IPS-NIHi7 (cell line): ENCODE measurements at regions not wholly inside any gene's neighbourhood (a gene's known extent, or its start where the extent isn't known, plus 50 kb on each side); places are given as distances from the start of the nearest gene placed in this dataset.

ENCODE experiments used
- DNase-seq: peaks from one replicate; pipeline ENCODE4 v3.0.0; 2012; ENCODE audit warnings: mixed read lengths; ENCODE audit errors: extremely low spot score

DNA sequence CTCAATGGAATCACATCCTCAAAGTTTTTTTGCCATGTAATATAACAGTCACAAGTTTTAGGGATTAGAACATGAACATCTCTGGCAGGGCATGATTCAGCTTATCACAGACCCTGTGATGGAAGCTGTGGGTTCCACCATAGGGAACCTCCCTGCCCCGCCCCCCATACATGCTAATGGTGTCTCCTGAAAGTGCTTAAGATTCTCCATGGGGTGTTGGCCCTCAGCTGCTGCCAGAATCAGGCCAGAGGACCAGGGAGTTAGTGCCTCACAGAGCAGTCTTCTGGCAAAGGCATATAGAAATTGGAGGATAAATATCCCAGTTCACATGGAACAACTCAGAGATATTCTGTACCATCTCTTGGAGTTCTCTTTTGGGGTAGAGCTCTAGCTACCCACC, 119.4 kb downstream of the RAB11FIP2 start:
- DNase-seq: no peak

DNA sequence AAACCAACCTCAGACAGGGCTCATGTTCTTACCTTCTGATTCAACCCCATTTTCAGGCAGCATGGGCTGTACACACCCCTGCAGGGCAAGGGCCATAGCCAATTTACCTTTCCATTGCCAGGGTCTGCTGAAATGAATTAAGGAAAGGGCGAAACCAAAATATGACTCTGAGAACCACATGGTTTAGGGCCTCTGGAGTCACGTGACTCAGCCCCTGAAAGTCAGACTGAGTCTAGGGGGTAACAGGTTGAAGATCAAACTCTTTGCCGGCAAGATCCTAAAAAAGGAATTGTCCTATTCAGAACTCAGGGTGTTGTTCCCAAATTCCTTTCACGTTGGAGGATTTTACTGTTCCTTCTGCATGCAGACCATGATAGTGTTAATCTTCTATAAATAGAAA, 118.9 kb downstream of the RAB11FIP2 start:
- no peak for DNase-seq

DNA sequence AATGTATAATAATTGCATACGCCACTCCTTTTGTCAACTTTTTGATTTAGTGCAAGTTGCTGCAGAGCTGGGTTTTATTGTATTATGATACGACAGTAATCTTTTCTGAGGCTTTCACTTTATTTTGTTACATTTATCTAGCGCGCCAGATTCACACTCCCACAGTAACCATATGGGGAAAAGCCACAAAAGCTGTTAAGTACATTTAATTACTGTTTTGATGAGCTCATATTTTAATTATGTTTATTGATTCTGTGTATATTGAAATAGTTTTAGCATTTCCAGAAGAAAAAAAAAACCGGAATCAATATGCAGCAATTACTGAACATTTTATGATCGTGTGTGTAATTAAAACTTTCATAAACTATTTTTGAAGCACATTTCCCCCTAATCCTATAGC, 118.5 kb downstream of the RAB11FIP2 start:
- no peak for DNase-seq

DNA sequence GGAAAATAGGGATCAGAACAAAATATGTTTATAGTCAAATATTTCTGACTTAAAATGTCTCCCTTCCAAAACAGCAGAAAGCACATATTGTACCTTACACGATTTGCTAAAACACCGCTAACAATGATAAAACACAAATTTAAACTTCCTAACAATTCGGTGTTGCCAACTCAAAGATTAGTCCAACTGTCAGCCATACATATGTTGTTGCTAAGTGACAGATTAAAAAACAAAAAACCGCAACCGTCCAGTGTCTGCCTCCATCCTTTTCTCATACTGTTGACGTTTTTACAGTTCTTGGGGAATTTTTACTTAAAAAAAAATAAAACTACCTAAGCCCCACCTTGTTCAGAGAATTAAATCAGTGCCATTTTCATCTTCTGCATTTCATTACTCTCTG, 118.0 kb downstream of the RAB11FIP2 start:
- no peak for DNase-seq

DNA sequence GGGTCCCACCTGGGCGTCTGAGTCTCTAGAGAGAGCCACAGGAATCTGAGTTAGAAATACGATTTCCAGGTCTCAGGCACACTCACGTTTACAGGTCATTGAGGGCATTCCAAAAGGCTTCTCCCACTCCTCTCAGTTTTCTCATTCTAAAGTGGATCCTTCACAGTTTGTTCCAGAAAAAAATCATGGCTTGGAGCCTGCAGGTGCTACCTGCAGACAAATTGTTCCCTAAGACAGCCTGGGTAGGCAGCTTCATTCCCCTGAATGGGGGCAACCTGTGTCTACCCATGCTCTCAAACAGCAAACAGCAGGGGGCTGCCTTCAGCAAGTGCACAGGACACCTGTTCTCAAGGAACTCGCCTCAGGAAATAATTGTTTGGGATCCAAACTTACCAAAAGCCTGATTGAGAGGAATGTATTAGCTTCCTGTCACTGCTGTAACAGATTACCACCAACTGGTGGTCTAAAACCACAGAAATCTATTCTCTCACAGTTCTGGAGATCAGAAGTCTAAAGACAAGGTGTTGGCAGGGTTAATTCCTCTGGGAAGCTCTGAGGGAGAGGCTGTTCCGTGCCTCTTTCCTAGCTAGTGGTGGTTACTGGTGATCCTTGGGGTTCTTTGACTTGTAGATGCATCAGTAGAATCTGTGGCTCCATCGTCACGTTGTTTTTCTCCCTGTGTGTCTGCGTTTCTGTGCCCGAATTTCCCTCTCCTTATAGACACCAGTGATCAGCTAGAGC, 117.2 kb downstream of the RAB11FIP2 start:
- no peak for DNase-seq

DNA sequence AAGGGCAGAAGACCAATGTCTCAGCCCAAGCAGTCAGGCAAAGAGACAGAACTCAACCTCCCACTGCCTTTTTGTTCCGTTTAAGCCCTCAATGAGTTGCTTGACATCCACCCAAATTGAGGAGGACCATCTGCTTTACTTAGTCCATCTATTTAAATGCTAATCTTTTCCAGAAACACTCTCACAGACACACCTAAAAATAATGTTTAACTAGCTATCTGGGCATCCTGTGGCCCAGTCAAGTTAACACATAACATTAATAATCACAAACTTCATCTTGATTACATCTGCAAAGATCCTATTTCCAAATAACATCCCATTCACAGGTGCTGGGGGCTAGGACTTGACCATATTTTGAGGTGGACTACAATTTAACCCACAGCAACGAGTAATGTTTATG, 115.7 kb downstream of the RAB11FIP2 start:
- no peak for DNase-seq

DNA sequence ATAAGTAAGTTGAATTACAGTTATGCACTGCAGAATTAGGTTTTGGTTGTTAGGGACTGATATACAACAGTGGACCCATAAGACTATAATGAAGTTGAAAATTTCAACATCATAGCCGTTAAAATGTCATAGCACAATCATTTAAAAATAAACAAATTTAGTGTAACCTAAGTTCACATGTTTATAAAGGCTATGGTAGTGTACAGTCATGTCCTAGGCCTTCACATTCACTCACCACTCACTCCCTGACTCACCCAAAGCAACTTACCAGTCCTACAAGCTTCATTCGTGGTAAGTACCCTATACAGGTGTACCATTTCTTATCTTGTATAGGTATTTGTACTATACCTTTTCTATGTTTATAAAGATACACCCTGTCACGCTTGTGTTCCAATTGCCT, 113.7 kb downstream of the RAB11FIP2 start:
- DNase-seq: no peak

DNA sequence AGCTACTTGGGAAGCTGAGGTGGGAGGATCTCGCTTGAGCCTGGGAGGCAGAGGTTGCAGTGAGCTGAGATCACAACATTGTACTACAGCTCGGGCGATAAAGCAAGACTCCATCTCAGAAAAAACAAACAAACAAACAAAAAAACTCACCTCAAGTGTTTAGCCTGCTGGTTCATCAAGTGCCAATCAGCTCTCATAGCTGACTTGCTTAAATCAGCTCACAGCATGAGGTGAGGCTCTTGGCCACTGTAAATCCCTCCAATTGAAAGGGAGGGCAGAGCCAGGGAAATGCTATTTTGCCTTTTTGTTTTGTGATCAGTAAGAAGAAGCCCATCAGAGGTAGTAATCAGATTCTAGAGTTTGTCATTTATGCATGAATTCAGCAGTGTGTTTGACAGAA, 112.3 kb downstream of the RAB11FIP2 start:
- peak; percentile 52 for DNase-seq

DNA sequence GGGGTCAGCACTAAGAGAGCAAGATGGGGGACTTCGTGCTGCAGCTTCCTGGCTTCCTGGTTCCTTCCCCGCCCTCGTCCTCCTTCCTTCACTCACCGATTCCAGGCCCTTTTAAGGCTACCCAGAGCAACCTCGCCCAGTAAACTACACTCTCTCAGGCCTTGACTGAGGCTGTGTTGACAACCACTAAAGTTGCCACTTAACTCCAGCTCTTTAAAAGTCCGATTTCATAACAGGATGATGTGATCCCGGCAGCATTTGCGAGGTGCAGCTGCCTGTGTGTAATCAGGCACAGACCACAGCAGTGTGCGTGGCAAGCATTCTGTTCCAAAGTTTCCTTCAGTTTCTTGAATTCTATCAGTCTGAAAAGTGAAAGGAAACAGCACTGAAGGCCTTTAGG, 110.6 kb downstream of the RAB11FIP2 start:
- no peak for DNase-seq

DNA sequence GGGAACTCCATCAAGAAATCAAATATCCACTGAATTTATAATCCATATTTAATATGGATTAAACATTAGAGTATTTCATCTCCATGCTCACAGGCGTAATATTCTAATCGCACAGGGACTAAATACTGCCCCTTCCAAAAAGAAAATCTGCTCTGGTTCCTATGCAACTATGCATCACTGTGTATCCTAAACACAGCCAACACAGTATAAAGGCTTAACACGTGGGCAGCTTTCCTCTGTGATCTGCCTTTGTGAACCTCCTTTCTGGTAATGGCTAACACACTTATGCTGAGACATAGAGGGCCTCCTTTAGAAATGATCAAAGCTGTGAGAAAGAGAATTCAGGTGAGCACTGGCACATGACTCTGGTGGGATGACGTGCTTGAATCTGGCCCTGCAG, 110.2 kb downstream of the RAB11FIP2 start:
- DNase-seq: no peak

DNA sequence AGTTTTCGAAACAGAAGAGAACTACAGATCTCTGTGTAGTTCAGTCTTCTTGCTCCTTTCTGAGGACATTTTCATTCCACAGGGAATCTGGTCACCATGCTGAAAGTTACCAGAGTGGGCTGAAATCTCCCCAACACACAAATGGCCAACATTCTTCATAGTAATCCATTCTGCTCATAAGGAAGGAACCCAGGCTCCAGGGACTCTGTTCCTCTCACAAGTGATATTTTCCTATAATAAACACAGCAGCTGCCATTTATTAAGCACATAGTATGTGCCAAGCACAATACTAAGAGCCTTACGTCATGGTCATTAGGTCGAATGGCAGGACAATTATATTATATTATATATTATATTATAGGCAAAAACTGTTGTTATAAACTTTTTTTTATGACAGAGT, 109.8 kb downstream of the RAB11FIP2 start:
- DNase-seq: no peak

DNA sequence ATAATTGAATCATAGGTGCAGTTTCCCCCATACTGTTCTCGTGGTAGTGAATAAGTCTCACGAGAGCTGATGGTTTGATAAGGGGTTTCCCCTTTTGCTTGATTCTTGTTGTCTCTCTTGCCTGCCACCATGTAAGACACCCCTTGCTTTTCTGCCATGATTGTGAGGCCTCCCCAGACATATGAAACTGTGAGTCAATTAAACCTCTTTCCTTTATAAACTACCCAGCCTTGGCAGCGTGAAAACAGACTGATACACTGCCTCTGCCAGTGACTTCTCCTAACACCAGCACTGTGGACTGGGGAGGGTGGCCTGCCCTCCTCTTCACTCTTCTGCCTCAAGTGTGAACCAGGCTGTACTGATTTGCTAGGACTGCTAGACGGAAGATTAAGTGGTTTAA, 108.6 kb downstream of the RAB11FIP2 start:
- no peak for DNase-seq

DNA sequence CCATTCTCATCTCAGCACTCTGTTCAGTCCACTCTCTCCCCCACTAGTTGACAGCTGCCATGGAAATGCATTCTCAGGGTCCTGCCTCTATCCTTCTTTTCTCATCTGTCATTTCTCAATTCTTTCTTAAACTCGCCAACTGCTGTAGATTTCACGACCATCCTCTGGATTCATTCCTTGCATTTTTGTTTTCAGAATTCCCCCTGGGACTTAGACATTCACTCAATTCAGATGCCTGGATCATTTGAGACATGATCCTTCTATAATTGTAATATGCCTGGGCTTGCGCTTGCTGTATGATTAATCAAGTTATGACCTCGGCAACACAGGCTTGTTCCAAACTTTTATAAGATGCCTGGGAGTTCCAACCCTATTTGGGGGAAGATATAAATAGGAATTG, 104.5 kb downstream of the RAB11FIP2 start:
- no peak for DNase-seq

DNA sequence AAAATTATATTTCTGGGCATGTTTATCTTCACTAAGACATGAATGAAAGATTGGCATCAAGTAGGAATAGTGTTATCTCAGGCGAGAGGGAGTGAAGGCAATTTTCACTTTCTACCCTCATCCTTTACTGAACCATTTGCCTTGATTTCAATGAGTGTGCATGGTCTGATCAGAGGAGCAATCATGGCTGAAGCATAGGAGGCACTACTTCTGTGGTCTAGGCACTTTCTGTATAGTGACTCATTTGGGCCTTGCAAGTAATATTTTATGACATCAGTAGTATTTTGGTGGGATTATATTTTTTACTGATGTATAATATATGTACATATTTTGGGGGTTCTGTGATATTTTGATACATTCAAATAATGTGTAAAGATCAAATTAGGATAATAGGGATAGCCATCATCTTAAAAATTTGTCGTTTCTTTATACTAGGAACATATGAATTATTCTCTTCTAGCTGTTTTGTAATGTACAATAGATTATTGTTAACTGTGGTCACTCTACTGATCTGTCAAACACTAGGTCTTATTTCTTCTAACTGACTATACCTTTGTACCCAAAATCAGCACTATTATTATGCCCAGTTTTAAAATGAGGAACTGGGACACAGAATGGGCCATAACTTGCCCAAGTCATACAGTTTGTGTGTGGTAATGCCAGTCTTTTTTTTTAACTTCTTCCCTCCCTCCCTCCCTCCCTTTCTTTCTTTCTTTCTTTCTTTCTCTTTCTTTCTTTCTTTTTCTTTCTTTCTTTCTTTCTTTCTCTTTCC, 101.9 kb downstream of the RAB11FIP2 start:
- DNase-seq: no peak

DNA sequence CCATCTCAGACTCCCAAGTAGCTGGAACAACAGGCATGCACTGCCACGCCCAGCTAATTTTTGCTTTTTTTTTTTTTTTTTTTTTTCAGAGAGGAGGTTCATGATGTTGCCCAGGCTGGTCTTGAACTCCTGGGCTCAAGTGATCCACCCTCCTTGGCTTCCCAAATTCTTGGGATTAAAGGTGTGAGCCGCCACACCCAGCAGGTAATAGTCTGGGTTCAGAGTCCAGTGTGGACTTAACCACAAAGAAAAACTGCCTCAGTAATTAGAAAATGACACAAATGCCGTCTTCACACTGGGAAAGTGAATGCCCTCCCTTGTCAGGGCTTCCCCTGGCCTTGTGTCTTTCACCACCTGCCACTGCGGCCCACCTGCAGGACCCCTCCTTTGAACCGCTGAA, 101.1 kb downstream of the RAB11FIP2 start:
- DNase-seq: no peak

DNA sequence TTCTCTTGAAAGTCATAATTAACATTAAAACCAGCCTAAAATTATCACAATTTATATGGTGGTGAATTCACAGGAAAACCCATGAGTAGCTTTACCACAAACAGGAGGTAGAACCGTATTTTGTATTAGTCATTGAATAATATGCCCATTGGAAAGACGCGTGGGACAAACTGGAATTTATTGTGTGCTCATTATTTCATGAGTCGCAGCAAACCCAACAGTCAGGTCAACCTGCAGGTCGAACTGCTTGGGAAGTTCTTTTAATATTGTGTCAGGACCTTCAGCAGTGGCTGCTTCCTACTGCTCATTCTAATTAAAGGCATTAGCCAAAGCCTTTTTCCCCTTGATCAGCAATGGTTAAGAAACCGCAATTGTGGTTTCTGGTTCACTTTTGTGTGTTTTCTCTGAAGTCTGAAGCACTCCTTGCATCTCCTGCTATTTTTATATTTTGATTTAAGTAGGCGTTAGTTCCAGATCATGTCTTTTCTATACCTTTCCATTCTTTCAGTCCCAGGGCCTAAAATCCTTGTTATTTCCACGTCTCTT, 100.1 kb downstream of the RAB11FIP2 start:
- DNase-seq: no peak

DNA sequence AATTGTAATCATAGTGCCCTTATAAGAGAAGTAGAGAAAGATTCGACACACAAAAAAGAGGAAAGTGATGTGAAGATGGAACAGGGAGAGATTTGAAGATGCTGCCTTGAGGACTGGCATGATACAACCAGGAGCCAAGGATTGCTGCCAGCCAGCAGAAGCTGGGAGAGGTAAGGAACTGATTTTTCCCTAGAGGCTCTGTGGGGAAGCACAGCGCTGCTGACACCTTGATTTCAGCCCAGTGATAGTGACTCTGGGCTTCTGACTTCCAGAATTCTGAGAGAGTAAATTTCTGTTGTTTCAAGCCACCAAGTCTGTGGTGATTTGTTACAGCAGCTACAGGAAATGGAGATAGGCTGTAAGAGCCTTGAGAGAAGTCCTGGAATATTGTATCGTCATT, 98.2 kb downstream of the RAB11FIP2 start:
- peak; percentile 24 for DNase-seq

DNA sequence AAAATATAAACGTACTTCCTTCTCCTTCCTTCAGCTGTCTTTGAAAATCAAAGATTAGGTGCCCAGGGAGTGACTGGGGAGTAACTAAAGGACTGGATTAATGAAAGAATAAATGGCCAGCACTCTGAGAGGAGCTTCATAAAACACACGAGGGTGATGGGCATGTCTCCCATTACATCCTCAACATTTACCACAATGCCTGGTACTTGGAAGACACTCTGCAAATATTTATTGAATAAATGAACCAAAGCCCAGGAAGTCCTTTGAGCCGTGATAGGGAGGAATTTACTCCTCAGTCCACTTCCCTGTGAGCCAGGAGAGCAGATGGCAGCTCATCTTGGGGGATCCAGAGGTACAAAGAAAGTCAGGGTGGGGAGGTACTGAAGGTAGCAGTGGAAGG, 96.3 kb downstream of the RAB11FIP2 start:
- no peak for DNase-seq
